Fibroblast of lung (primary cell): ENCODE measurements at regions not wholly inside any gene's neighbourhood (a gene's known extent, or its start where the extent isn't known, plus 50 kb on each side); places are given as distances from the start of the nearest gene placed in this dataset.

ENCODE experiments used
- DNase-seq, 2 donors: peaks; one replicate each; pipeline versions ENCODE4 v3.0.0 to v3.0.0-alpha.2; 2010; ENCODE audit warnings: low read depth in 2 of 2
- H2AFZ ChIP-seq: 2 replicates; pipeline ENCODE4 v1.5.1; 2012; ENCODE audit warnings: low read length, control low read depth, inconsistent platforms
- H3K27ac ChIP-seq: 2 replicates; pipeline ENCODE4 v1.5.1; 2011; ENCODE audit warnings: low read length, control low read depth; ENCODE audit not compliant: insufficient read depth
- H3K27me3 ChIP-seq: 2 replicates; pipeline ENCODE4 v1.5.1; 2011; ENCODE audit warnings: mild to moderate bottlenecking, low read length; ENCODE audit not compliant: control insufficient read depth, insufficient read depth
- H3K36me3 ChIP-seq: 2 replicates; pipeline ENCODE4 v1.5.1; 2011; ENCODE audit warnings: low read length; ENCODE audit not compliant: control insufficient read depth, insufficient read depth
- H3K4me1 ChIP-seq: 2 replicates; pipeline ENCODE4 v1.5.1; 2011; ENCODE audit warnings: low read length; ENCODE audit not compliant: control insufficient read depth, insufficient read depth; ENCODE audit errors: extremely low read depth
- H3K4me2 ChIP-seq: 2 replicates; pipeline ENCODE4 v1.5.1; 2011; ENCODE audit warnings: low read length, control low read depth; ENCODE audit not compliant: insufficient read depth; ENCODE audit errors: extremely low read depth
- H3K4me3 ChIP-seq, 4 experiments: fragments of 200-600 bp in 1 of 4; sonication (generic) in 1 of 4; replicated peaks in 1 of 4; 2 replicates each; pipeline ENCODE4 v1.5.1; 2011 to 2016; ENCODE audit warnings: low read length in 4 of 4, low read depth in 3 of 4, mild to moderate bottlenecking in 3 of 4, control low read depth in 2 of 4, inconsistent platforms in 1 of 4, mixed read lengths in 1 of 4; ENCODE audit not compliant: insufficient read depth in 1 of 4; ENCODE audit errors: control extremely low read depth in 1 of 4
- H3K79me2 ChIP-seq: 2 replicates; pipeline ENCODE4 v1.5.1; 2012; ENCODE audit warnings: mild to moderate bottlenecking, low read length, inconsistent platforms; ENCODE audit not compliant: control insufficient read depth, insufficient read depth
- H3K9ac ChIP-seq: 2 replicates; pipeline ENCODE4 v1.5.1; 2011; ENCODE audit warnings: mild to moderate bottlenecking, low read length, control low read depth; ENCODE audit not compliant: insufficient read depth
- H3K9me3 ChIP-seq: 2 replicates; pipeline ENCODE4 v1.5.1; 2012; ENCODE audit warnings: low read depth, low read length; ENCODE audit not compliant: control insufficient read depth, insufficient read depth
- H4K20me1 ChIP-seq: 2 replicates; pipeline ENCODE4 v1.5.1; 2011; ENCODE audit warnings: low read length; ENCODE audit not compliant: control insufficient read depth, insufficient read depth; ENCODE audit errors: extremely low read depth
- EZH2 ChIP-seq: IDR thresholded peaks from 2 replicates; pipeline ENCODE4 v1.5.1; 2012; ENCODE audit warnings: low read length, control low read depth, mild to moderate bottlenecking; ENCODE audit errors: missing control alignments
- TF ChIP-seq, protein P1 (sequence below), 2 donors: IDR thresholded peaks in 1 of 2; conservative IDR thresholded peaks in 1 of 2; 1 replicate in 1 of 2; 2 replicates in 1 of 2; pipeline ENCODE4 v1.5.1; 2011 to 2012; ENCODE audit warnings: low read length in 2 of 2, control low read depth in 1 of 2, inconsistent platforms in 1 of 2, low read depth in 1 of 2, mild to moderate bottlenecking in 1 of 2

DNA sequence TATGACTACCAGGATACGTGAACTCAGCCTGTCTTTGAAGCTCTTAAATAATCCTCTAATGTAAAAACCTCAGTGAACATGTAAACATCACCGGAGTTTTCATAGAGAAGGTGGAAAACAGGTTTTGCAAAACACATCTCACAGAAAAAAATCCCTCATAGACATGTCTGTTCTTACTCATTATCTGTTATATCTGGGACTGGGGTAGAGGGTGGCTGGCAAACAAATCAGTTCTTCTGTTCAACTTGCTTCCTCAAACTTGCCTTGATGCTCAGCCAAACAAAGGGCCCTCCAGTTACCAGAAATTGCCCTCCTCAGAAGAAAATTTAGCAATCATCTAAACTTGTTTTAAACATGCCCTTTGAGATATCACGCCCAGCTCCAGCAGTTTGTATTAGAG is 66.1 kb upstream of the CXADR start:
- H3K27ac ChIP-seq: no peak overlapping the region
- no peaks in the 10 kb centered on the region for H3K27me3 ChIP-seq
- no peak overlapping the region for H3K4me3 ChIP-seq
- no peak overlapping the region for H3K4me2 ChIP-seq
- H3K9me3 ChIP-seq: no peaks in the 10 kb centered on the region
- H2AFZ ChIP-seq: no peak overlapping the region
- TF ChIP-seq EZH2: no peak
- TF ChIP-seq, protein P1, sequence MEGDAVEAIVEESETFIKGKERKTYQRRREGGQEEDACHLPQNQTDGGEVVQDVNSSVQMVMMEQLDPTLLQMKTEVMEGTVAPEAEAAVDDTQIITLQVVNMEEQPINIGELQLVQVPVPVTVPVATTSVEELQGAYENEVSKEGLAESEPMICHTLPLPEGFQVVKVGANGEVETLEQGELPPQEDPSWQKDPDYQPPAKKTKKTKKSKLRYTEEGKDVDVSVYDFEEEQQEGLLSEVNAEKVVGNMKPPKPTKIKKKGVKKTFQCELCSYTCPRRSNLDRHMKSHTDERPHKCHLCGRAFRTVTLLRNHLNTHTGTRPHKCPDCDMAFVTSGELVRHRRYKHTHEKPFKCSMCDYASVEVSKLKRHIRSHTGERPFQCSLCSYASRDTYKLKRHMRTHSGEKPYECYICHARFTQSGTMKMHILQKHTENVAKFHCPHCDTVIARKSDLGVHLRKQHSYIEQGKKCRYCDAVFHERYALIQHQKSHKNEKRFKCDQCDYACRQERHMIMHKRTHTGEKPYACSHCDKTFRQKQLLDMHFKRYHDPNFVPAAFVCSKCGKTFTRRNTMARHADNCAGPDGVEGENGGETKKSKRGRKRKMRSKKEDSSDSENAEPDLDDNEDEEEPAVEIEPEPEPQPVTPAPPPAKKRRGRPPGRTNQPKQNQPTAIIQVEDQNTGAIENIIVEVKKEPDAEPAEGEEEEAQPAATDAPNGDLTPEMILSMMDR (conservative IDR thresholded peaks at IDR 0.05 in 1 of 2, IDR thresholded peaks at IDR 0.05 in 1 of 2; ENCODE audit: low read depth in 1 of 2, low read length in 2 of 2): no peak
- H3K79me2 ChIP-seq: no peaks in the 10 kb centered on the region
- DNase-seq: no peak
- H3K36me3 ChIP-seq: no peaks in the 10 kb centered on the region
- H4K20me1 ChIP-seq: no peaks in the 10 kb centered on the region
- no peak overlapping the region for H3K9ac ChIP-seq
- no peaks in the 10 kb centered on the region for H3K4me1 ChIP-seq

DNA sequence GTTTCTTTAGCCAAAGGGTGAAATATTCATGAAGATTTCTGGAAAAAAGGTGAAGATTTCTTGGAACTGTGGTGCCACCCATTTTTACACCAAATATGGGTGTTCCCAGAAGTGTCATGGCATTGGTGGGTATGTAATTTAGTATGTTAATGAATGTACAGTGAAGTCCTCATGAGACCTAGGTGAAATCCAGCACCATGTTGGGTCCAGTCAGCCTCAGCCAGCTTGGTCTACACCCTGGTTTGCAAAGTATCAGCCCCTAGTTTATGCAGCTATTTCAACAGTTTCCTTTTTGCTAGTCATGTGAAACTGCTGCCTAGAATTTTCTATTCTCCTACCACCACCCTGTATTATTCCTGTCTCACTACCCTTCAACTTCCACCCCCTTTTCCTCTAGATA is 63.1 kb upstream of the CXADR start:
- Histone ChIP-seq H3K27me3 (no peaks in the 10 kb centered on the region), H2AFZ (no peak overlapping the region), H3K4me2 (no peak overlapping the region), H3K4me1 (peaks cover 3% of the 10 kb centered on the region), H3K4me3 (no peak overlapping the region), H3K36me3 (no peaks in the 10 kb centered on the region), H3K27ac (no peak overlapping the region), H3K79me2 (no peaks in the 10 kb centered on the region), H3K9ac (no peak overlapping the region), H3K9me3 (no peaks in the 10 kb centered on the region), H4K20me1 (no peaks in the 10 kb centered on the region)
- TF ChIP-seq, protein P1 (conservative IDR thresholded peaks at IDR 0.05 in 1 of 2, IDR thresholded peaks at IDR 0.05 in 1 of 2; ENCODE audit: low read depth in 1 of 2, low read length in 2 of 2): no peak
- no peak for TF ChIP-seq EZH2
- no peak for DNase-seq

DNA sequence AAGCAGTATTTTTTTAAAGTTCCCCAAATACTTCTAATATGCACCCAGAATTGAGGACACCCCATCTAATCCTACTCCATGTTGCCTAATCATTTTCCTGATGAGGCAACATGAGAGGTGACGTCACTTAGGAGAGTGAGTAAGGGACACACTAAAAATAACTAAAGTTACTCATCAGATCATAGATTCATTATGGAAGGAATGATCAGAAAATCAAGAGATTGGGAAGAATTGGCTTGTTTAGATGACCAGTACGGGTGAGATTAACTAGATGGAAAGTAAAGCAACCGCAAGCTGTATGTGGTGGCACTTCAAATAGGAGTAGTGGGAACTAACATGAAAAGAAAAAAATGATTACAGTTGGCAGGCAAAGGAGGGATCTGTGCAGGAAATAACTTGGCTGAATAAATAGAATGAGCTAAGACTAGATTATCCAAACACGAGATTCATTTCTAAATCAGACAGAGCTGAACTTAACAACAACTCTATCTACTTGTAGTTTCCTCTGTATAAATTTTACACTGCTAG is 61.4 kb upstream of the CXADR start:
- no peak overlapping the region for H2AFZ ChIP-seq
- peak overlapping the region; percentile 9 for H3K27ac ChIP-seq
- peak; percentile 82 to 89 for DNase-seq

More for the DNA sequence above, 61.4 kb upstream of the CXADR start:
- Histone ChIP-seq H3K4me2 (peak overlapping the region; percentile 70), H3K4me1 (peaks cover 3% of the 10 kb centered on the region), H3K4me3 (no peak overlapping the region), H3K36me3 (no peaks in the 10 kb centered on the region), H4K20me1 (no peaks in the 10 kb centered on the region), H3K79me2 (no peaks in the 10 kb centered on the region), H3K9me3 (no peaks in the 10 kb centered on the region), H3K27me3 (no peaks in the 10 kb centered on the region), H3K9ac (no peak overlapping the region)
- TF ChIP-seq, protein P1 (conservative IDR thresholded peaks at IDR 0.05 in 1 of 2, IDR thresholded peaks at IDR 0.05 in 1 of 2; ENCODE audit: low read depth in 1 of 2, low read length in 2 of 2): no peak
- TF ChIP-seq EZH2: no peak
